ENCODE measurements at regions not wholly inside any gene's neighbourhood (a gene's known extent, or its start where the extent isn't known, plus 50 kb on each side); places are given as distances from the start of the nearest gene placed in this dataset.

- H3K4me1 ChIP-seq (replicated peaks; ENCODE audit: insufficient read depth) = no peaks in the 10 kb centered on the region
- H2AFZ ChIP-seq = no peak overlapping the region
- no peak overlapping the region for H3K27ac ChIP-seq
- H3K79me2 ChIP-seq (ENCODE audit: low read depth) = no peaks in the 10 kb centered on the region
- POLR2A ChIA-PET (ENCODE audit: unreplicated experiment) = no interaction called here
- no peaks in the 10 kb centered on the region for H3F3A ChIP-seq (ENCODE audit: insufficient read depth, low read depth)
- DNase-seq = no peak
- H3K9me3 ChIP-seq (ENCODE audit: insufficient read depth, low read depth) = no peaks in the 10 kb centered on the region
- no peak overlapping the region for H3K4me2 ChIP-seq
- H4K20me1 ChIP-seq (ENCODE audit: insufficient read depth) = no peaks in the 10 kb centered on the region
- intact Hi-C loops (cut with micrococcal nuclease; ENCODE audit: unreplicated experiment) = no loop called here
- H3K9me2 ChIP-seq (ENCODE audit: insufficient read depth) = no peaks in the 10 kb centered on the region
- H3K36me3 ChIP-seq (ENCODE audit: low read depth) = no peaks in the 10 kb centered on the region
- no peaks in the 10 kb centered on the region for H3K27me3 ChIP-seq (ENCODE audit: insufficient read depth, low read depth)
- no peak overlapping the region for H3K4me3 ChIP-seq
- CTCF ChIA-PET = no interaction called here
- BruUV-seq (replicated peaks) = no TSS peak
- TF ChIP-seq, protein P1, sequence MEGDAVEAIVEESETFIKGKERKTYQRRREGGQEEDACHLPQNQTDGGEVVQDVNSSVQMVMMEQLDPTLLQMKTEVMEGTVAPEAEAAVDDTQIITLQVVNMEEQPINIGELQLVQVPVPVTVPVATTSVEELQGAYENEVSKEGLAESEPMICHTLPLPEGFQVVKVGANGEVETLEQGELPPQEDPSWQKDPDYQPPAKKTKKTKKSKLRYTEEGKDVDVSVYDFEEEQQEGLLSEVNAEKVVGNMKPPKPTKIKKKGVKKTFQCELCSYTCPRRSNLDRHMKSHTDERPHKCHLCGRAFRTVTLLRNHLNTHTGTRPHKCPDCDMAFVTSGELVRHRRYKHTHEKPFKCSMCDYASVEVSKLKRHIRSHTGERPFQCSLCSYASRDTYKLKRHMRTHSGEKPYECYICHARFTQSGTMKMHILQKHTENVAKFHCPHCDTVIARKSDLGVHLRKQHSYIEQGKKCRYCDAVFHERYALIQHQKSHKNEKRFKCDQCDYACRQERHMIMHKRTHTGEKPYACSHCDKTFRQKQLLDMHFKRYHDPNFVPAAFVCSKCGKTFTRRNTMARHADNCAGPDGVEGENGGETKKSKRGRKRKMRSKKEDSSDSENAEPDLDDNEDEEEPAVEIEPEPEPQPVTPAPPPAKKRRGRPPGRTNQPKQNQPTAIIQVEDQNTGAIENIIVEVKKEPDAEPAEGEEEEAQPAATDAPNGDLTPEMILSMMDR (conservative IDR thresholded peaks at IDR 0.05) = no peak
- no peak for TF ChIP-seq EZH2 (IDR thresholded peaks at IDR 0.05; ENCODE audit: low read depth)
These were observed 215.2 kb upstream of the THSD7B start for GRCh38 chr2:136550181-136550580.

DNA sequence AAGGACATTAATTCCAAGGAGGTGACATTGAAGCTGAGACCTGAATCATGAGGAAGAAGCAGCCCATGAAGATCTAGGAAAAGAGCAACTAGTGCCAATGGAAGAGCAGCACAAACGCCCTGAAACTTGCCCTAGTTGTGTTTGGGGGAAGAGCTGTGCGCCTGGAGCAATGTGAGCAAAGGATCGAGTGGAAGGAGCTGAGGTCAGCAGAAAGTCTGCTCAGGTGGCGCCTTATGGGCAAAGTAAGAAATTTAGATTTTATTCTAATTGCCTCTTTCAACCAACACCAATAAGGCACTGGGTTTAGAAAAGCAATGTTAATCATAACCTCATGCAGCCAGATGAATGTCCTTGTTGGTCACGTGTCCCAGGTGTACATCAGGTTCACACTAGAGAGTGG is 226.0 kb upstream of the THSD7B start:
- H4K20me1 ChIP-seq (ENCODE audit: insufficient read depth) = no peaks in the 10 kb centered on the region
- H3K4me3 ChIP-seq = no peak overlapping the region
- intact Hi-C loops (cut with micrococcal nuclease; ENCODE audit: unreplicated experiment) = no loop called here
- no peaks in the 10 kb centered on the region for H3K4me1 ChIP-seq (replicated peaks; ENCODE audit: insufficient read depth)
- H3K27me3 ChIP-seq (ENCODE audit: insufficient read depth, low read depth) = no peaks in the 10 kb centered on the region
- no peaks in the 10 kb centered on the region for H3K9me2 ChIP-seq (ENCODE audit: insufficient read depth)
- no peak for DNase-seq
- H3K79me2 ChIP-seq (ENCODE audit: low read depth) = no peaks in the 10 kb centered on the region
- H3F3A ChIP-seq (ENCODE audit: insufficient read depth, low read depth) = no peaks in the 10 kb centered on the region
- no peaks in the 10 kb centered on the region for H3K9me3 ChIP-seq (ENCODE audit: insufficient read depth, low read depth)
- ChIA-PET POLR2A (ENCODE audit: unreplicated experiment) (no interaction called here), CTCF (no interaction called here)
- no peak overlapping the region for H2AFZ ChIP-seq
- no TSS peak for BruUV-seq (replicated peaks)
- TF ChIP-seq EZH2 (IDR thresholded peaks at IDR 0.05; ENCODE audit: low read depth) = no peak
- TF ChIP-seq, protein P1 (conservative IDR thresholded peaks at IDR 0.05) = no peak
- no peaks in the 10 kb centered on the region for H3K36me3 ChIP-seq (ENCODE audit: low read depth)
- H3K27ac ChIP-seq = no peak overlapping the region
- no peak overlapping the region for H3K4me2 ChIP-seq

DNA sequence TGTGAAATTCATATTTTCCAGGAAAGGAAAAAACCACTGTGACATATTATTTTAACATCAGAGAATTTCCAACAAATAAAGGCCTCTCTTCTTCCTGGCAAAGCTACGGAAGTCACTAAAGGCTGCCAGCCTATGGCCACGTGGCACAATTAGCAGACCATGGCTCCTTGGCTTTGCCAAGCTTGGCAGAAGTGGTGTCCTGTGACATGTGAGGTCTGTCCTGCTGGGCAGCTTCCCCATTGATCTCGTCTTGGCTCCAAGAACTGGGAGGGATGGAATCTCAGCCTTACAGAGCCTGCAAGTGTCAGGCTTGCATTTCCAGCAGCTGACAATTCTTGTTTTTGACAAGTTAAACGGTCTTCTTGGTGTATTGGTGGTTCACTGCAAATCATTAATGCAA is 226.9 kb upstream of the THSD7B start:
- no peaks in the 10 kb centered on the region for H3F3A ChIP-seq (ENCODE audit: insufficient read depth, low read depth)
- ChIA-PET POLR2A (ENCODE audit: unreplicated experiment) (no interaction called here), CTCF (no interaction called here)
- no peaks in the 10 kb centered on the region for H3K79me2 ChIP-seq (ENCODE audit: low read depth)
- DNase-seq = no peak
- TF ChIP-seq, protein P1 (conservative IDR thresholded peaks at IDR 0.05) = no peak
- no peak for TF ChIP-seq EZH2 (IDR thresholded peaks at IDR 0.05; ENCODE audit: low read depth)
- H4K20me1 ChIP-seq (ENCODE audit: insufficient read depth) = no peaks in the 10 kb centered on the region
- no peak overlapping the region for H3K4me2 ChIP-seq
- H2AFZ ChIP-seq = no peak overlapping the region
- BruUV-seq (replicated peaks) = no TSS peak
- H3K4me1 ChIP-seq (replicated peaks; ENCODE audit: insufficient read depth) = no peaks in the 10 kb centered on the region
- no peak overlapping the region for H3K4me3 ChIP-seq
- no peaks in the 10 kb centered on the region for H3K36me3 ChIP-seq (ENCODE audit: low read depth)
- intact Hi-C loops (cut with micrococcal nuclease; ENCODE audit: unreplicated experiment) = no loop called here
- no peaks in the 10 kb centered on the region for H3K9me3 ChIP-seq (ENCODE audit: insufficient read depth, low read depth)
- H3K27ac ChIP-seq = no peak overlapping the region
- H3K27me3 ChIP-seq (ENCODE audit: insufficient read depth, low read depth) = no peaks in the 10 kb centered on the region
- H3K9me2 ChIP-seq (ENCODE audit: insufficient read depth) = no peaks in the 10 kb centered on the region
